GM21360 (cell line): ENCODE measurements at regions not wholly inside any gene's neighbourhood (a gene's known extent, or its start where the extent isn't known, plus 50 kb on each side); places are given as distances from the start of the nearest gene placed in this dataset.
"Not testable (repeated sequence)": the region's sequence is repeated elsewhere in the genome, so short reads cannot be mapped to it uniquely, and the experiment has no call there.

Experiments
- ATAC-seq: cut with Tn5 transposase; IDR thresholded peaks from one replicate; pipeline ENCODE4 v1.9.1; 2021; ENCODE audit warnings: mild to moderate bottlenecking, moderate library complexity; ENCODE audit not compliant: unreplicated experiment

DNA sequence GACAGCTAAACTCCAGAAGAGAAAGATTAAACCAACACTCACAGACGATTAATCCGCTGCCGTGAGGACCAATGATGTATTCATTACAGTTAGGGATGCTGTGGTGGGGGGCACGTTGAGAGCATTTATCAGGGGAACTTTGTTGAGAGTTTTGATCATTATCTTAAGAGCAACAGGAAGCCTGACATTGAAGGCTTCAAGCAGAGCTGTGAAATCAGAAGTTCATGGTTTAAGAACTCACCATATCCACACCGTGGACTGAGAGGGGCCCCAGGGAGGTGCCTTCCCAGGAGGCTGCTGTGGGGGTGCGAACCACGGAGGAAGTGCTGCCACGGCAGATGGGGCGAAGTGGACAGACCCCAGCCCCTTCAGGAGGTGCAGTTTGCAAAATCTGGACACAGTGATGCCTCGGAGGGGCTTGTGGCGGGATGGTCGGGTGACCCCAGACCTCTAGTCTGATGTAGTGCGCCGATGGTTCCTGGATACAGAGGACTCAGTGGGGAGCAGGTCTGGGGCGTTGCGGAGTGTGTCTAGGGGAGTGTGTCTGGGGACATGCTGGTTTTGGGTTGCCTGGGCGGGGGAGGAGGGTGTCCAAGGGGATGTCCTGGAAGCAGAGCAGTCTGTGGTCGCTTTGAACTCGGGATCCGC is 73.0 kb downstream of the DIO3 start:
- no peak for ATAC-seq

DNA sequence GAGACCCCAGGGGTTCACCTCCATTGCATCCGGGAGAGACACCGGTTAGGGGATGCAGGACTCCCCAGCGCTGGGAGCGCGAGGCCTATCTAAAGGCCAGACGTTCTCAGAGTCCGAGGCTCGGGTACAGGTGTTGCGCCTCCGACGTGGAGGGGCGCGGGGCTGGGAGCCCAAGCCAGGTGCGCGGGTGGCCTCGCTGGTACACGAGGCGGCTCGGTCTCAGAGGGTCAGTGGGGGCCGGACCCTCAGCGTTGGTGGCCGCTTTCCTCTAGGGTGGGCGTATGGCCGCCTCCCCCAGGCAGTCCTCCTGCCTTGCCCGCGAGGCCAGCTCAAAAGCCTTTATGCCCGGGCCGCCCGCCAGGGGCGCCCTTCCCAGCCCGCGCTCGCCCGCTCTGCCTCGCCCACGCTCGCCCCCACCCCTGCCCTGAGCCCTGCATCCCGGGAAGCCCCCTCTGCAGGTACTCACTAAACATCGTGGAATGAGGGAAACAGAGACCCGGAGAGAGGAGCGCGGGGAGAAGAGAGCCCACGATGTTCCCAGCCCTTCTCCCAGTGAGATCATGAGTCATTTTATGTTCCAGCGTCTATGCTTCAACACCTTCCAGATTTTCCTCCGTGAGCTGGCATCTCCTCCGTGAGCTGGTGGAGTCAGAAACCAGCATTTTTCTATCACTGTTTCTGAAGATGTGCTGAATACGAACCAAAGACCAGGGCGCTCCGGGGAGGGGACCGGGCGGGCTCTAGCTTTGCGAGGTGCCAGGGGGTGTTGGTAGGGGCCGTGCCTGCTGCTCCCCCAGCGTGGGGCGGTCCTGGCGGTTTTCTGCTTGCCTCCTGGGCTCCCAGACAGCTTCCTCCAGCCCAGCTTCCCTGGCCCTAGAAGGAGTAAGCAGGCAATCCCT is 73.8 kb downstream of the DIO3 start:
- ATAC-seq, result no peak

DNA sequence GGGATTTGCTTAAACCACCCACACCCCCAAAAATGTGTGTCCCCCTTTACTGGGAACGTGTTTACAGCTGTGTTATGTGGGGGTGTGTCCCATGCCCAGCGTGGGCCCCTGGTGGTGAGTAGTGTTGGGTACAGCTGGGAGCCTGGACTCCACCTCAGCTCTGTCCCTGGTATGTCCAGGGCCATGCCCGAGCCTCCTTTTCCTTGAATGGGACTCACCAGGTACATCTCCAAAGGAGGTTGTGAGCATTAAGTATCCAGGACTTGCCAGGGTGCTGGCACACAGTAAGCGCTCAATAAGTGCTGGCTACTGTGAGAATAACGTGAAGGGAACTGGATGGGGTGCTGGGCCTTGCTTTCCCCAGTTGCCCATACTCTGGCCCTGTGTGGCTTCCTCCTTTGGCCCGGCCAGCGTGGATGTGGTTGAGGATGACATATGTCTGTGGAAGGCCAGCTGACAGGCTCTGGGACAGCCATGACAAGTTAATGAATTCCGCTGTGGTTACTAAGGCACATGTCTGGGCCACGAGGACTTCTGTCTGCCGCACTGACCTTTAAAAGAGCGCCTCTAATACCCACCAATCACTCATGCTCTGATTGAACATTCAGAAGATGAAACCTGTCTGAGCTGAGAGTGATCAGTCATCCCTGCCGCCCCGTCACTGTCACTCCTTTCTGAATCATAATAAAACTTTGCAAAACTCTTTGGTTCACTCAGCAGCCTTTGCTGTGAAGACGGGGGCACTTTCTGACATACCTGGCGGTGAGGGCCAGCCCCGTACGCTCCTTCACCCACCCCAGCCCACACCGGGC is 74.7 kb downstream of the DIO3 start:
- no peak for ATAC-seq

DNA sequence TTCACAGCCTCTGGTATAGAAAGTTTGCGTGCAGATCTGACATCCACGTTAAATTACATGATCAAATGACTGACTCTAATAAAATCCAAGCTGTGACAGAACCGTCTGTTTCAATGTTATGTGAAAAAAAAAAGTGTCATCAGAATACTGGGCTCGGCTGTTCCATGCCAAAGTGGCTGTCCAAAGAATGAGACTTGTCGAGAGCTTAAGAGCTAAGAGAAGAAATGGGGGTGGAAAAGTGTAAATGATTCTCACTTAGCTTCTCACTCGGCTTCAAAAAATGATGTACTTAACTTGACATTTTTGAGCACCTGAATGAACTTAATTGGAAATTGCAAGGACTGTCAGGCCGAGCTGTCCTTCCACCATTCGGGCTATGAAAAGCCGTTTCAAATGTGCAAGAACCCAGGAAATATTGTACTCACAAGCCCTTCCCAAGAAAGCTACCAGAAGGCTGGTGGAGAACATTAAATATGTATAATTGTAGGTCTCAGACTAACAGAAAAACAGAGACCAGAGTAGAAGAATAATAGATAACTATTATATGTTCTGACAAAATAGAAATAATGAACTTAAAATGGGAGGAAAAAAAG is 78.0 kb downstream of the DIO3 start:
- ATAC-seq, result no peak

DNA sequence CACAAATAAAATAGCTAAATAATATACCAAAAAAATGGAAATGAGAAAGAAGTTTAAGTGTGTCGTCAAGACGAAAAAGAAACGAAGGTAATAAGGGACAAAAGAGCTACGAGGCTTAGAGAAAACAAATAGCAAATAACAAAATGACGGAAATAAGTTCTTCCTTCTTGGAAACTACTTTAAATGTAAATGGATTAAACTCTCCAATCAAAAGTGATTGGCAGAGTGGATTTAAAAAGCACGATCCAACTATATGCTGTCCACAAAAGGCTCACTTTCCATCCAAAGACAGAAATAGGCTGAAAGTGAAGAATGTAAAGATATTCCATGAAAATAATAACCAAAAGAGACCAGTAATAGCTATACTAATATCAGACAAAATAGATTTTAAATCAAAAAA is 82.4 kb downstream of the DIO3 start:
- no peak for ATAC-seq

DNA sequence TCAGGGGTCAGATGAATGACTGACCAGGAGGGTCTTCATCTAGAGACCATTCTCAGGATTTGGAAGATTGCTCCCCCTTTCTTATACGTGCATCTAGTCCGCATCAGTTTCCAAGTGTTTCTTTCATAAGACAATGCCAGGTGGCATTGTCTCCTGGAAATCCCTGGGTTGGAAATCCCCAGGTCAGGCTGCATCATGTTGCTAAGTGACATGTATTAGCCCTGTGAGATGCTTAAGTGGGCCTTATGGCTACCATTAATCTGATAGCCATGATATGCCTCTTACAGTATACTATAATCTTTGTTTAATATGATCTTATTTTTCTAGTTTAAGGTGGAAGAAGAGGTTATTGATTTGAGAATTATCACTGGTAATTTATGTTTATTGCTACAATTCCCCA is 92.8 kb downstream of the DIO3 start:
- no peak for ATAC-seq

DNA sequence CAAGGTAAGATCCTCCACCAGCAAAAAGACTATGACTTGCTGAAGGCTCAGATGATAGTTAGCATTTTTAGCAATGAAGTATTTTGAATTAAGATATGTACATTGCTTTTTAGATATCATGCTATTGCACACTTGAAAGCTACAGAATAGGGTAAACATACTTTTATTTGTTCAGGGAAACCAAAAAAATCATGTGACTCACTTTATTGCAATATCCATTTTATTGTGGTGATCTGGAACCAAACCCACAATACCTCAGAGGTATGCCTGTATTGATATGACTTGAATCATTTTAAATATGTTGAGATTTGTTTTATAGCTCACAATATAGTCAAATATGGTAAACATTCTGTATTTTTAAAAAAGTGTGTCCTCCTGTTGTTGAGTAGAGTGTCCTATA is 96.1 kb downstream of the DIO3 start:
- no peak for ATAC-seq

DNA sequence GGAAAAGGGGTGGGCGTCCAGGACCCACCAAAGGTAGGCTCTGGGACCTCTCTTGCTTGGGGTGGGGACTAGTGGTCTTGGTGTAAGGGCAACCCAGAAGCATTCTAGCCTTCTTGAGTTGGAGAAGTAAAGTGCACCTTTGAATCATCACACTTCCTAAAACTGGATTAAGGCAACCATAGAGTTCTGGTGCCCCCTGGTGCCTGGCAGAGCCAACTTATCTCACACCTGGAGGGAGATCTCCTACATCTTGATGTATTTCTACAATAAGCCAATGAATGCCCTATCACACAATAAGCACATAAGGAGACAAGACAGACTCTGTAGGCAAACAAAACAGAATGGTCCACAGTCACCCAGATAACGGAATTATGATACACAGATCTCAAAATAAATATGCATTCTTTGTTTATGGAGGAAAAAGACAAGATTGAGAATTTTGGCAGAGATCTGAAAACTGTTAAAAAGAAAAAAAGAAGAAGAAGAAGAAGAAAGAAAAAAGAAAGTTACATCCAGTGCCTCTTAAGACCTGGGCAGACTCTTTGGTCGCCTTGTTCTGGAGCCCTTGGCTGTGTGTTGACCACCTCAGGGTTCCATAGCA is 95.9 kb upstream of the PPP2R5C start:
- peak; percentile 51 for ATAC-seq

DNA sequence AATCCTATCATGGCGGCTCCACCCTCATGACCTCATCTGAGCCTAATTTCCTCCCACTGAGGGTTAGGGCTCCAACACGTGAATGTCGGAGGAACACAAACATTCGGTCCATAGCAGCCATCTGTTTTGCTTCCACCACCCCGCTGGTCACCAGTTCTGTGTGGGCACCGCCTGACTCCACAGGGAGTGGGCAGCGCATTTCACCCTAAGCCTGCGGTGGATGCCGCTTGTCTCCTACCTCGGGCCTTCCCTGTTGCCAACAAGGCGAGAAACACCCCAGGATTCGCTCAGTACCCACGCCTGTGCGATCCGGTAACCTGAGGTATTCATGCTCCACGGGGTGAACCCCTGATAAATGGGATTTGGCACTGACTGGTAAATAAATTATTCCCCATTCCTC is 95.2 kb upstream of the PPP2R5C start:
- no peak for ATAC-seq

DNA sequence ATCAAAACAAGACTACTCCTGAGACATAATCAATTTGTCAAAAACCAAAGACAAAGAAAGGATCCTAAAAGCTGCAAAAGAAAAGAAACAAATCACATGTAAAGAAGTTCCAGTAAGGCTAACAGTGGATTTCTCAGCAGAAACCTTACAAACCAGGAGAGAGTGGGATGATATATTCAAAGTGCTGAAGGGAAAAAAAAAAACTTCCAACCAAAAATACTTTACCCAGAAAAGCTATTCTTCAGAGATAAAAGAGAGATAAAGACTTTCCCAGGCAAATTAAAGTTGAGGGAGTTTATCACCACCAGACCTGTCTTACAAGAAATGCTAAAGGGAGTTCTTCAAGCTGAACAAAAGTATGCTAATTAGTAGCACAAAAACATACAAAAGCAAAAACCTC is 91.9 kb upstream of the PPP2R5C start:
- no peak for ATAC-seq

DNA sequence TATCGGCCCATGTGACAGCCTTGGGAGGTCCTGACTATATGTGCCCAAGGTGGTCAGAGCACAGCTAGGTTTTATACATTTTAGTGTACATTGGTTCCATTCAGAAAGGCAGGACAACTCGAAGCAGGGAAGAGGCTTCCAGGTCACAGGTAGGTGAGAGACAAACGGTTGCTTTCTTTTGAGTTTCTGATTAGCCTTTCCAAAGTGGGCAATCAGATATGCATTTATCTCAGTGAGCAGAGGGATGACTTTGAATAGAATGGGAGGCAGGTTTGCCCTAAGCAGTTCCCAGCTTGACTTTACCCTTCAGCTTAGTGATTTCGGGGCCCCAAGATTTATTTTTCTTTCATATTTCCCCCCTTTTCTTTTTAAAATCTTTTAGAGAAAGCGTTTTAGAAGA is 87.6 kb upstream of the PPP2R5C start:
- ATAC-seq, result no peak

DNA sequence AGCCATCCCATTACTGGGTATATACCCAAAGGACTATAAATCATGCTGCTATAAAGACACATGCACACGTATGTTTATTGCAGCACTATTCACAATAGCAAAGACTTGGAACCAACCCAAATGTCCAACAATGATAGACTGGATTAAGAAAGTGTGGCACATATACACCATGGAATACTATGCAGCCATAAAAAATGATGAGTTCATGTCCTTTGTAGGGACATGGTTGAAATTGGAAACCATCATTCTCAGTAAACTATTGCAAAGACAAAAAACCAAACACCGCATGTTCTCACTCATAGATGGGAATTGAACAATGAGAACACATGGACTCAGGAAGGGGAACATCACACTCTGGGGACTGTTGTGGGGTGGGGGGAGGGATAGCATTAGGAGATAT is 85.7 kb upstream of the PPP2R5C start:
- not testable (repeated sequence) for ATAC-seq

DNA sequence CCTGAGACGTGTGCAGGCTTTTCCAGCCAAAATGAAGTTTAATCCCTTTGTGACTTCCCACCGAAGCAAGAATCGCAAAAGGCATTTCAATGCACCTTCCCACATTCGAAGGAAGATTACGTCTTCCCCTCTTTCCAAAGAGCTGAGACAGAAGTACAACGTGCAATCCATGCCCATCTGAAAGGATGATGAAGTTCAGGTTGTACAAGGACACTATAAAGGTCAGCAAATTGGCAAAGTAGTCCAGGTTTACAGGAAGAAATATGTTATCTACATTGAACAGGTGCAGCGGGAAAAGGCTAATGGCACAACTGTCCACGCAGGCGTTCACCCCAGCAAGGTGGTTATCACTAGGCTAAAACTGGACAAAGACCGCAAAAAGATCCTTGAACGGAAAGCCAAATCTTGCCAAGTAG is 83.6 kb upstream of the PPP2R5C start:
- ATAC-seq, result not testable (repeated sequence)

DNA sequence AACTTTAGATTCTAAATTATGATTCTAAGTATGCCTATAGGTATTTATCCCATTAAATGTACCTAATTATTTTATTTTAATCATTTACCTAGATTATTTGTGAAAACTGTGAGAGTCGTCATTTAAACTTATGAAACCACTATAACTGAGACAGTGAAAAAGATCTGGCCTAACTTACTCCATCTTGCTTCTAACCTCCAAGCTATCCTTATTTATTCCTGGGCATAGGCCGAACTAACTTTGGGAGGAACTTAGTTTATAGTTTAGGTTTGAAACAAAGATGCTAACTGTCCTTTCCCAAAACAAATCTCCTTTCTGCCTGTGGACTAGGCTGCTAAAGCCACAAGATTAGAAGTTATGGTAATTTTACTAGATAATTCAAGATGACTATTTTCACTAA is 79.7 kb upstream of the PPP2R5C start:
- no peak for ATAC-seq

DNA sequence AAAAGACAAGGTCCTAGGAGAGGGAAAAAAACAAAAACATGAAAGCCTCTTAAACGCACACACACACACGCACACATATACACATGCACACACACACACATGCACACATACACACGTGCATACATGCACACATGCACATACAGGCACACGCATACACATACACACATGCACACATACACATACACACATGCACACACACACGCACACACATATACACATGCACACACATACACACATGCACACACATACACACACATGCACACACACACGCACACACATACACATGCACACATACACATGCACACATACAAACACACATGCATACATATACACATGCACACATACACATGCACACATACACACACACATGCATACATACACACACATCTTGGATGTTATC is 78.1 kb upstream of the PPP2R5C start:
- ATAC-seq, result no peak

DNA sequence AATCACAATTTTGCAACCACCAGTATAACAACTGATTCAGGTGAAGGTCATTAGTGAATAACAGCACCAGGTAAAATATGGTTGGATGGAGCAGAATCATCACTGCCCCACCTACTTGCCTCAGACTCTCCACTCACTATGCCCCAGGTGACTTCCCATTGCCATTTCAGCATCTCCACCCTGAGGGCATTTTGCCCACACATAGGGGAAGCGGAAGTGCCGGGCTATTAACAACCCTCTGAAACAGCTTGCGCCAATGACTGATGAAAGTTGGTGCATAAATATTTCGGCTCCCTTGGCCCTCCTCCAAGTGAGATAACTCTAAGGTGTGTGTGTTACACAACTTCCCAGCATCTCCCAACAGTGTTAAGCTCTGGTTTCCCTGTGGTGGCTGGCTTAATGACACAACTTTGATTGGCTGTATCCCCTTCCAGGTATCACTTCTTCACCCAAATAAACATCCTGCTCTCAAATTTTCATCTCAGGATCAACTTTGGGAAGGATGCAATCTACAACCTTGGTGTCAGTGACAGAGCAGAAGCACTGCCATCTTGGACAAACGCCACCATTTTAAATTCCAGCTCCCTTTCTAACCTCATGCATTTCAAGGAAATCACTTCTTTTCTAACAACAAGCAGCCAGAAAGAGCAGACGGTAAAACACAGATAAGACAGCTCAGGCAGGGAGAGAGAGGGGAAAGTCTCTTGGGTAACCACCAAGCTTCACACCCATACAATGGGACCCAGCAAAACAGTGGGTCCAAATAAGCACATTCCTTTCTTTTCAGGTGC is 73.6 kb upstream of the PPP2R5C start:
- no peak for ATAC-seq

DNA sequence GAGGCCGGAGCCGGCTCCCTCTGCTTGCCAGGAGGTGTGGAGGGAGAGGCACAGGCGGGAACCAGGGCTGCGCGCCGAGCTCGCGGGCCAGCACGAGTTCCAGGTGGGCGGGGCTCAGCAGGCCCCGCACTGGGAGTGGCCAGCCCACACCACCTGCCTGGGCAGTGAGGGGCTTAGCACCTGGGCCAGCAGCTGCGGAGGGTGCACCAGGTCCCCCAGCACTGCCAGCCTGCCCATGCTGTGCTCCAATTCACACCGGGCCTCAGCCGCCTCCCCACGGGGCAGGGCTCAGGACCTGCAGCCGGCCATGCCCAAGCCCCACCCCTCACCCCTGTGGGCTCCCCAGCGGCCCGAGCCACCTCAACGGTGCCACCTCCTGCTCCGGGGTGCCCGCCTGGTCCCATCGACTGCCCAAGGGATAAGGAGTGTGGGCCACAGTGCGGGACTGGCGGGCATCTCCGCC is 72.4 kb upstream of the PPP2R5C start:
- ATAC-seq, result no peak

DNA sequence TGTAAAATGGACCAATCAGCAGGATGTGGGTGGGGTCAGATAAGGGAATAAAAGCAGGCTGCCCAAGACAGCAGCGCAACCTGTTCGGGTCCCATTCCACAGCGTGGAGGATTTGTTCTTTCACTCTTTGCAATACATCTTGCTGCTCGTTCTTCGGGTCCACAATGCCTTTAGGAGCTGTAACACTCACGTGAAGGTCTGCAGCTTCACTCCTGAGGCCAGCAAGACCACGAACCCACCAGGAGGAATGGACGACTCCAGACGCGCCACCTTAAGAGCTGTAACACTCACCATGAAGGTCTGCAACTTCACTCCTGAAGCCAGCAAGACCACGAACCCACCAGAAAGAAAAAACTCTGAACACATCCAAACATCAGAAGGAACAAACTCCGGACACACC is 71.5 kb upstream of the PPP2R5C start:
- not testable (repeated sequence) for ATAC-seq

DNA sequence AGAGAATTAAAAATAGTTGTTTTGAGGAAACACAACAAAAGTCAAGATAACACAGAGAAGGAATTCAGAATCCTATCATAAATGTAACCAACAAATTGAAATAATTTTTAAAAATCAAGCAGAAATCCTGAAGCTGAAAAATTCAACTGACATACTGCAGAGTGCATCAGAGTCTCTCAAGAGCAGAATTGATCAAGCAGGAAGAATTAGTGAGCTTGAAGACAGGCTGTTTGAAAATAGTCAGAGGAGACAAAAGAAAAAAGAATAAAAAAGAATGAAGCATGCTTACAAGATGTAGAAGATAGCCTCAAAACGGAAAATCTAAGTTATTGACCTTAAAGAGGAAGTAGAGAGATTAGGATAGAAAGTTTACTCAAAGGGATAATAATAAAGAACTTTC is 65.8 kb upstream of the PPP2R5C start:
- no peak for ATAC-seq

DNA sequence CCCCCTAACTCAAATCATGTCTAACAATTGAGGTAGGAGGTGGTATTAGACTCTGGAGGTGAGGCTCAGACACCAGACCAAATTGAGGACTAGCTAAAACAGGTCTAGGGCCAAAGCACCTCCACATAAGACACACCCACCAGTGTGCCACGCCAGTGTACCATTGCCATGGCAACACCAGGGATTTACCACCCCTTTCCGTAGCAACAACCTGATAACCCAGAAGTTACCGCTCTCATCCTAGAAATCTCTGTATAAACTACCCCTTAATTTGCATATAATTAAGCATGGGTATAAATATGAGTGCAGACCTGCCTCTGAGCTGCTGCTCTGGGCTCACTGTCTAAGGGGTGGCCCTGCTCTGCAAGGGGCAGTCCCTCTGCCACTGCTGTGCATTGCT is 57.4 kb upstream of the PPP2R5C start:
- no peak for ATAC-seq
